ENCODE measurements at regions not wholly inside any gene's neighbourhood (a gene's known extent, or its start where the extent isn't known, plus 50 kb on each side); places are given as distances from the start of the nearest gene placed in this dataset.

- ATAC-seq (ENCODE audit: insufficient read depth, low FRiP score), result no peak
- no peak for DNase-seq
- Histone ChIP-seq H3K4me1 (ENCODE audit: control insufficient read depth in 5 of 5, insufficient read depth in 5 of 5, low read length in 5 of 5) (no peaks in the 10 kb centered on the region), H3K27me3 (ENCODE audit: control insufficient read depth in 3 of 3, insufficient read depth in 3 of 3, low read length in 2 of 3) (no peaks in the 10 kb centered on the region), H3K36me3 (ENCODE audit: control insufficient read depth in 4 of 4, insufficient read depth in 4 of 4, low read length in 4 of 4) (no peaks in the 10 kb centered on the region), H3K27ac (ENCODE audit: low read depth in 1 of 2, low read length in 1 of 2) (no peak overlapping the region), H3K9ac (ENCODE audit: insufficient read depth in 1 of 2, low read length in 2 of 2) (no peak overlapping the region), H3K9me3 (ENCODE audit: control insufficient read depth in 4 of 4, insufficient read depth in 3 of 4, low read length in 3 of 4) (peaks cover 0 to 2% (median 0%) of the 10 kb centered on the region in 4 donors), H3K4me3 (no peak overlapping the region)
- WGBS, 2 donors, result 41 to 87% methylated on average over 2 of the region's 2 CpGs
- TF ChIP-seq CTCF (IDR thresholded peaks at IDR 0.05; ENCODE audit: control extremely low read depth, extremely low read depth), result no peak
Measured at GRCh38 chr12:107488666-107489065, 196.9 kb upstream of the PWP1 start.

GRCh38 chr12:107490010-107490409 is 195.6 kb upstream of the PWP1 start:
- TF ChIP-seq CTCF (IDR thresholded peaks at IDR 0.05; ENCODE audit: control extremely low read depth, extremely low read depth), result no peak
- H3K27me3 ChIP-seq (ENCODE audit: control insufficient read depth in 3 of 3, insufficient read depth in 3 of 3, low read length in 2 of 3), result no peaks in the 10 kb centered on the region
- 80 to 94% methylated on average over 3 of the region's 3 CpGs for WGBS, 2 donors
- no peak for ATAC-seq (ENCODE audit: insufficient read depth, low FRiP score)
- H3K4me1 ChIP-seq (ENCODE audit: control insufficient read depth in 5 of 5, insufficient read depth in 5 of 5, low read length in 5 of 5), result no peaks in the 10 kb centered on the region
- no peak overlapping the region for H3K27ac ChIP-seq (ENCODE audit: low read depth in 1 of 2, low read length in 1 of 2)
- peaks cover 0 to 2% (median 0%) of the 10 kb centered on the region in 4 donors for H3K9me3 ChIP-seq (ENCODE audit: control insufficient read depth in 4 of 4, insufficient read depth in 3 of 4, low read length in 3 of 4)
- no peak for DNase-seq
- H3K9ac ChIP-seq (ENCODE audit: insufficient read depth in 1 of 2, low read length in 2 of 2), result no peak overlapping the region
- no peaks in the 10 kb centered on the region for H3K36me3 ChIP-seq (ENCODE audit: control insufficient read depth in 4 of 4, insufficient read depth in 4 of 4, low read length in 4 of 4)
- H3K4me3 ChIP-seq, result no peak overlapping the region

GRCh38 chr12:107491856-107492255 is 193.7 kb upstream of the PWP1 start:
- Histone ChIP-seq H3K4me1 (ENCODE audit: control insufficient read depth in 5 of 5, insufficient read depth in 5 of 5, low read length in 5 of 5) (no peaks in the 10 kb centered on the region), H3K27ac (ENCODE audit: low read depth in 1 of 2, low read length in 1 of 2) (no peak overlapping the region)

More at GRCh38 chr12:107491856-107492255, 193.7 kb upstream of the PWP1 start:
- peaks cover 0 to 2% (median 0%) of the 10 kb centered on the region in 4 donors for H3K9me3 ChIP-seq (ENCODE audit: control insufficient read depth in 4 of 4, insufficient read depth in 3 of 4, low read length in 3 of 4)
- no peak overlapping the region for H3K9ac ChIP-seq (ENCODE audit: insufficient read depth in 1 of 2, low read length in 2 of 2)
- DNase-seq, result no peak
- WGBS, 2 donors, result 66 to 74% methylated on average over 9 of the region's 9 CpGs
- H3K4me3 ChIP-seq, result no peak overlapping the region
- no peak for TF ChIP-seq CTCF (IDR thresholded peaks at IDR 0.05; ENCODE audit: control extremely low read depth, extremely low read depth)
- no peak for ATAC-seq (ENCODE audit: insufficient read depth, low FRiP score)
- H3K27me3 ChIP-seq (ENCODE audit: control insufficient read depth in 3 of 3, insufficient read depth in 3 of 3, low read length in 2 of 3), result no peaks in the 10 kb centered on the region
- H3K36me3 ChIP-seq (ENCODE audit: control insufficient read depth in 4 of 4, insufficient read depth in 4 of 4, low read length in 4 of 4), result no peaks in the 10 kb centered on the region

Data from lung (tissue), 11 donors.